ENCODE measurements at regions not wholly inside any gene's neighbourhood (a gene's known extent, or its start where the extent isn't known, plus 50 kb on each side); places are given as distances from the start of the nearest gene placed in this dataset.

GRCh38 chr3:110795163-110795562 lies 276.5 kb upstream of the NECTIN3 start:
- Histone ChIP-seq H3K27me3 (ENCODE audit: control insufficient read depth, insufficient read depth, low read length) (no peaks in the 10 kb centered on the region), H3K4me3 (ENCODE audit: low read depth, low read length) (no peak overlapping the region), H3K36me3 (ENCODE audit: control insufficient read depth, insufficient read depth, low read length) (no peaks in the 10 kb centered on the region)
- no peak for DNase-seq (ENCODE audit: low read depth)
- no peak for TF ChIP-seq CTCF (IDR thresholded peaks at IDR 0.05; ENCODE audit: insufficient read depth, low read length, poor library complexity, severe bottlenecking)

GRCh38 chr3:110799271-110799670 lies 272.3 kb upstream of the NECTIN3 start:
- Histone ChIP-seq H3K4me3 (ENCODE audit: low read depth, low read length) (no peak overlapping the region), H3K27me3 (ENCODE audit: control insufficient read depth, insufficient read depth, low read length) (no peaks in the 10 kb centered on the region), H3K36me3 (ENCODE audit: control insufficient read depth, insufficient read depth, low read length) (no peaks in the 10 kb centered on the region)
- DNase-seq (ENCODE audit: low read depth), result no peak
- no peak for TF ChIP-seq CTCF (IDR thresholded peaks at IDR 0.05; ENCODE audit: insufficient read depth, low read length, poor library complexity, severe bottlenecking)

- Histone ChIP-seq H3K4me3 (ENCODE audit: low read depth, low read length) (no peak overlapping the region), H3K27me3 (ENCODE audit: control insufficient read depth, insufficient read depth, low read length) (no peaks in the 10 kb centered on the region), H3K36me3 (ENCODE audit: control insufficient read depth, insufficient read depth, low read length) (no peaks in the 10 kb centered on the region)
- no peak for DNase-seq (ENCODE audit: low read depth)
- TF ChIP-seq CTCF (IDR thresholded peaks at IDR 0.05; ENCODE audit: insufficient read depth, low read length, poor library complexity, severe bottlenecking), result no peak
Observed at GRCh38 chr3:110804856-110805255, 266.8 kb upstream of the NECTIN3 start.

- DNase-seq (ENCODE audit: low read depth), result no peak
Observed at GRCh38 chr3:110806924-110807323, 264.7 kb upstream of the NECTIN3 start.

GRCh38 chr3:110808630-110809029 lies 263.0 kb upstream of the NECTIN3 start:
- Histone ChIP-seq H3K36me3 (ENCODE audit: control insufficient read depth, insufficient read depth, low read length) (no peaks in the 10 kb centered on the region), H3K4me3 (ENCODE audit: low read depth, low read length) (no peak overlapping the region), H3K27me3 (ENCODE audit: control insufficient read depth, insufficient read depth, low read length) (no peaks in the 10 kb centered on the region)
- DNase-seq (ENCODE audit: low read depth), result no peak
- TF ChIP-seq CTCF (IDR thresholded peaks at IDR 0.05; ENCODE audit: insufficient read depth, low read length, poor library complexity, severe bottlenecking), result no peak

More at GRCh38 chr3:110806924-110807323, 264.7 kb upstream of the NECTIN3 start:
- H3K36me3 ChIP-seq (ENCODE audit: control insufficient read depth, insufficient read depth, low read length), result no peaks in the 10 kb centered on the region
- no peaks in the 10 kb centered on the region for H3K27me3 ChIP-seq (ENCODE audit: control insufficient read depth, insufficient read depth, low read length)
- no peak for TF ChIP-seq CTCF (IDR thresholded peaks at IDR 0.05; ENCODE audit: insufficient read depth, low read length, poor library complexity, severe bottlenecking)
- no peak overlapping the region for H3K4me3 ChIP-seq (ENCODE audit: low read depth, low read length)

GRCh38 chr3:110810356-110810755 lies 261.3 kb upstream of the NECTIN3 start:
- Histone ChIP-seq H3K4me3 (ENCODE audit: low read depth, low read length) (no peak overlapping the region), H3K36me3 (ENCODE audit: control insufficient read depth, insufficient read depth, low read length) (no peaks in the 10 kb centered on the region), H3K27me3 (ENCODE audit: control insufficient read depth, insufficient read depth, low read length) (no peaks in the 10 kb centered on the region)
- peak; percentile 37 for DNase-seq (ENCODE audit: low read depth)
- TF ChIP-seq CTCF (IDR thresholded peaks at IDR 0.05; ENCODE audit: insufficient read depth, low read length, poor library complexity, severe bottlenecking), result no peak

Data from kidney epithelial cell (primary cell).